ENCODE measurements at regions not wholly inside any gene's neighbourhood (a gene's known extent, or its start where the extent isn't known, plus 50 kb on each side); places are given as distances from the start of the nearest gene placed in this dataset.

GRCh38 chr6:113146878-113147277 is 710.3 kb upstream of the MARCKS start:
- Histone ChIP-seq H3K36me3 (ENCODE audit: insufficient read depth, low read length) (no peaks in the 10 kb centered on the region), H3F3A (ENCODE audit: insufficient read depth, low read length) (no peaks in the 10 kb centered on the region), H3K9me3 (ENCODE audit: low read length) (no peaks in the 10 kb centered on the region), H2AFZ (ENCODE audit: low read length) (no peak overlapping the region), H3K4me1 (ENCODE audit: insufficient read depth, low read length, severe bottlenecking) (no peaks in the 10 kb centered on the region), H3K9ac (ENCODE audit: low read length) (no peak overlapping the region), H3K27me3 (ENCODE audit: insufficient read depth, low read length) (no peaks in the 10 kb centered on the region), H3K27ac (ENCODE audit: low read depth, low read length, poor library complexity, severe bottlenecking) (no peak overlapping the region), H3K79me2 (ENCODE audit: insufficient read depth, low read length) (no peaks in the 10 kb centered on the region), H3K9me2 (ENCODE audit: low read depth, low read length) (no peaks in the 10 kb centered on the region), H3K4me2 (ENCODE audit: low read length) (no peak overlapping the region), H4K20me1 (ENCODE audit: insufficient read depth, low read length) (no peaks in the 10 kb centered on the region), H3K4me3 (ENCODE audit: low read depth, low read length, poor library complexity, severe bottlenecking) (no peak overlapping the region)
- TF ChIP-seq, protein P1, sequence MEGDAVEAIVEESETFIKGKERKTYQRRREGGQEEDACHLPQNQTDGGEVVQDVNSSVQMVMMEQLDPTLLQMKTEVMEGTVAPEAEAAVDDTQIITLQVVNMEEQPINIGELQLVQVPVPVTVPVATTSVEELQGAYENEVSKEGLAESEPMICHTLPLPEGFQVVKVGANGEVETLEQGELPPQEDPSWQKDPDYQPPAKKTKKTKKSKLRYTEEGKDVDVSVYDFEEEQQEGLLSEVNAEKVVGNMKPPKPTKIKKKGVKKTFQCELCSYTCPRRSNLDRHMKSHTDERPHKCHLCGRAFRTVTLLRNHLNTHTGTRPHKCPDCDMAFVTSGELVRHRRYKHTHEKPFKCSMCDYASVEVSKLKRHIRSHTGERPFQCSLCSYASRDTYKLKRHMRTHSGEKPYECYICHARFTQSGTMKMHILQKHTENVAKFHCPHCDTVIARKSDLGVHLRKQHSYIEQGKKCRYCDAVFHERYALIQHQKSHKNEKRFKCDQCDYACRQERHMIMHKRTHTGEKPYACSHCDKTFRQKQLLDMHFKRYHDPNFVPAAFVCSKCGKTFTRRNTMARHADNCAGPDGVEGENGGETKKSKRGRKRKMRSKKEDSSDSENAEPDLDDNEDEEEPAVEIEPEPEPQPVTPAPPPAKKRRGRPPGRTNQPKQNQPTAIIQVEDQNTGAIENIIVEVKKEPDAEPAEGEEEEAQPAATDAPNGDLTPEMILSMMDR (IDR thresholded peaks at IDR 0.05; ENCODE audit: low read length) = no peak
- no peak for TF ChIP-seq EZH2 (IDR thresholded peaks at IDR 0.05; ENCODE audit: borderline replicate concordance, low read length)

DNA sequence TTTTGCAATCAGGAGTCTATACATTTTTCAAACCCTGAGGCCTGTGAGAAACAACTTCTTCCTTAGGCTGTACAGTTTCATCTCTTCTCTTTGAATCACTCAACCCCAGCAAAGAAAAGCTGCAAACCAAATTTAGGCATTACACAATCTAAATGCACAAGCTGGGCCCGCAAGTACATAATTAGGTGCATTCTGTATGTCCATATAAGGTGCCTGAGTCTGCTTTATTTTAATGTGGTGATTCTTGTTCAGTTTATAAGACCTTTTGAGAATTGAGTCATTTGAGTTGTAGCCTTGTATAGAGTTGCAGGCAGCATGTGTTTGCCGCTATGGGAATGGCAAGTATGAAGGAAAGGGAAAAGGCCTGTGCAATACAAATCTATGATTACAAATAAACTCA is 709.6 kb upstream of the MARCKS start:
- no peak overlapping the region for H2AFZ ChIP-seq (ENCODE audit: low read length)
- no peaks in the 10 kb centered on the region for H3K79me2 ChIP-seq (ENCODE audit: insufficient read depth, low read length)
- H3K9ac ChIP-seq (ENCODE audit: low read length) = no peak overlapping the region
- no peak overlapping the region for H3K4me3 ChIP-seq (ENCODE audit: low read depth, low read length, poor library complexity, severe bottlenecking)
- H3K9me2 ChIP-seq (ENCODE audit: low read depth, low read length) = no peaks in the 10 kb centered on the region
- no peak overlapping the region for H3K27ac ChIP-seq (ENCODE audit: low read depth, low read length, poor library complexity, severe bottlenecking)
- no peak for TF ChIP-seq EZH2 (IDR thresholded peaks at IDR 0.05; ENCODE audit: borderline replicate concordance, low read length)
- H3K36me3 ChIP-seq (ENCODE audit: insufficient read depth, low read length) = no peaks in the 10 kb centered on the region
- H3K27me3 ChIP-seq (ENCODE audit: insufficient read depth, low read length) = no peaks in the 10 kb centered on the region
- no peaks in the 10 kb centered on the region for H3K9me3 ChIP-seq (ENCODE audit: low read length)
- no peaks in the 10 kb centered on the region for H3K4me1 ChIP-seq (ENCODE audit: insufficient read depth, low read length, severe bottlenecking)
- no peak overlapping the region for H3K4me2 ChIP-seq (ENCODE audit: low read length)
- H3F3A ChIP-seq (ENCODE audit: insufficient read depth, low read length) = no peaks in the 10 kb centered on the region
- H4K20me1 ChIP-seq (ENCODE audit: insufficient read depth, low read length) = no peaks in the 10 kb centered on the region

GRCh38 chr6:113148566-113148965 is 708.6 kb upstream of the MARCKS start:
- no peak overlapping the region for H3K9ac ChIP-seq (ENCODE audit: low read length)
- H3F3A ChIP-seq (ENCODE audit: insufficient read depth, low read length) = no peaks in the 10 kb centered on the region
- no peak overlapping the region for H3K27ac ChIP-seq (ENCODE audit: low read depth, low read length, poor library complexity, severe bottlenecking)
- no peak overlapping the region for H3K4me2 ChIP-seq (ENCODE audit: low read length)
- no peak overlapping the region for H2AFZ ChIP-seq (ENCODE audit: low read length)
- H4K20me1 ChIP-seq (ENCODE audit: insufficient read depth, low read length) = no peaks in the 10 kb centered on the region
- H3K36me3 ChIP-seq (ENCODE audit: insufficient read depth, low read length) = no peaks in the 10 kb centered on the region
- H3K9me2 ChIP-seq (ENCODE audit: low read depth, low read length) = no peaks in the 10 kb centered on the region
- H3K27me3 ChIP-seq (ENCODE audit: insufficient read depth, low read length) = no peaks in the 10 kb centered on the region
- H3K79me2 ChIP-seq (ENCODE audit: insufficient read depth, low read length) = no peaks in the 10 kb centered on the region
- TF ChIP-seq EZH2 (IDR thresholded peaks at IDR 0.05; ENCODE audit: borderline replicate concordance, low read length) = no peak
- no peaks in the 10 kb centered on the region for H3K9me3 ChIP-seq (ENCODE audit: low read length)
- no peak overlapping the region for H3K4me3 ChIP-seq (ENCODE audit: low read depth, low read length, poor library complexity, severe bottlenecking)
- H3K4me1 ChIP-seq (ENCODE audit: insufficient read depth, low read length, severe bottlenecking) = no peaks in the 10 kb centered on the region

DNA sequence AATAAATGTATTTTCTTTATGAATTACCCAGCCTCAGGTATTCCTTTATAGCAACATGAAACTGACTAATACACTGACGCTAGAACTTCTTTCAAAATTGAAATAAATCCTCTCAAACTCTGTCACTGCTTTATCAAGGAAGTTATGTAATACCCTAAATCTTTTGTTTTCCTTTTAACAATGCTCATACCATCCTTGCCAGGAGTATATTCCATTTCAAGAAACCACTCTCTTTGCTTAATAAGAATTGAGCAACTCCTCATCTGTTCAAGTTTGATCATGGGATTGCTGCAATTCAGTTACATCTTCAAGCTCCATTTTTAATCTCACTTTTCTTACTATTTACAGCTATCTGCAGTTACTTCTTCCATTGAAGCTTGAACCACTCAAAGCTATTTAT is 707.6 kb upstream of the MARCKS start:
- Histone ChIP-seq H3K27me3 (ENCODE audit: insufficient read depth, low read length) (no peaks in the 10 kb centered on the region), H3K36me3 (ENCODE audit: insufficient read depth, low read length) (no peaks in the 10 kb centered on the region), H3K4me2 (ENCODE audit: low read length) (no peak overlapping the region), H3K9me3 (ENCODE audit: low read length) (no peaks in the 10 kb centered on the region), H3K79me2 (ENCODE audit: insufficient read depth, low read length) (no peaks in the 10 kb centered on the region), H2AFZ (ENCODE audit: low read length) (no peak overlapping the region), H3K9ac (ENCODE audit: low read length) (no peak overlapping the region), H4K20me1 (ENCODE audit: insufficient read depth, low read length) (no peaks in the 10 kb centered on the region), H3K4me3 (ENCODE audit: low read depth, low read length, poor library complexity, severe bottlenecking) (no peak overlapping the region), H3F3A (ENCODE audit: insufficient read depth, low read length) (no peaks in the 10 kb centered on the region), H3K27ac (ENCODE audit: low read depth, low read length, poor library complexity, severe bottlenecking) (no peak overlapping the region), H3K4me1 (ENCODE audit: insufficient read depth, low read length, severe bottlenecking) (no peaks in the 10 kb centered on the region), H3K9me2 (ENCODE audit: low read depth, low read length) (no peaks in the 10 kb centered on the region)
- TF ChIP-seq, protein P1 (IDR thresholded peaks at IDR 0.05; ENCODE audit: low read length) = no peak
- no peak for TF ChIP-seq EZH2 (IDR thresholded peaks at IDR 0.05; ENCODE audit: borderline replicate concordance, low read length)
